ENCODE measurements at regions not wholly inside any gene's neighbourhood (a gene's known extent, or its start where the extent isn't known, plus 50 kb on each side); places are given as distances from the start of the nearest gene placed in this dataset.

DNA sequence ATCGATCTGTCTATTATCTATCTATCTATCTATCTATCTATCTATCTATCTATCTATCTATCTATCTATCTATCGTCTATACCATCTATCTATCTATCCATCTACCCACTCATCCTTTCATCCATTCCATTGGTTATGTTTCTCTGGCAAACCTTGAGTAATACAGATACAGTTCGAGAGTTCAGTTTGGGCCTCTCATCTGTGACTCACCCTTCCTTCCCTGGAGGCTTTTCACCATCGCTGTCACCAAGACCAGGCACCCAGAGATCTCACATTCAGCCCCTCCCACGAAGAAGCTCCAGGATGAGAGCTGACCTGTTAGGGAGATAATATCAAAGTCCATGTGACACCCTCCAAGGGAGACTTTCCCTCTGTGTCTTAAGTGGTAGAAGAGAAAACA is 164.1 kb upstream of the CELF4 start:
- Histone ChIP-seq H3K79me1 (ENCODE audit: low read depth, low read length) (no peaks in the 10 kb centered on the region), H3K27ac (ENCODE audit: low read depth, low read length) (no peak overlapping the region), H3K23me2 (ENCODE audit: low read depth, low read length) (no peaks in the 10 kb centered on the region; the same call in 1 of the 2 replicates), H4K91ac (replicated peaks; ENCODE audit: insufficient read length, low read length) (no peak overlapping the region), H3K9me3 (ENCODE audit: insufficient read depth in 2 of 2, low read depth in 1 of 2, low read length in 1 of 2) (no peaks in the 10 kb centered on the region), H4K20me1 (replicated peaks in 1 of 2; ENCODE audit: control insufficient read depth in 1 of 2, insufficient read depth in 2 of 2, low read length in 2 of 2) (no peaks in the 10 kb centered on the region), H3K9ac (replicated peaks in 1 of 4; ENCODE audit: extremely low read depth in 1 of 4, low read depth in 3 of 4, low read length in 3 of 4) (no peak overlapping the region), H3K4me2 (ENCODE audit: insufficient read depth in 1 of 2, low read depth in 2 of 2, low read length in 2 of 2) (no peak overlapping the region), H3K23ac (ENCODE audit: insufficient read length) (no peak overlapping the region), H2BK120ac (replicated peaks; ENCODE audit: low read depth, low read length) (no peak overlapping the region), H3K4ac (replicated peaks; ENCODE audit: insufficient read length, low read depth, low read length) (no peak overlapping the region), H3K4me1 (replicated peaks in 1 of 4; ENCODE audit: control insufficient read depth in 3 of 4, insufficient read depth in 4 of 4, low read length in 3 of 4) (no peaks in the 10 kb centered on the region), H2AK5ac (ENCODE audit: low read depth, low read length) (no peak overlapping the region), H3K18ac (ENCODE audit: extremely low read depth, low read length) (no peak overlapping the region), H3K56ac (replicated peaks; ENCODE audit: insufficient read length, low read depth, low read length) (no peak overlapping the region), H2BK15ac (ENCODE audit: low read length) (no peak overlapping the region), H3K4me3 (ENCODE audit: extremely low read depth in 1 of 4, insufficient read depth in 2 of 4, low read depth in 3 of 4, low read length in 4 of 4) (no peak overlapping the region), H2BK12ac (ENCODE audit: low read depth, low read length) (no peak overlapping the region), H4K5ac (ENCODE audit: insufficient read length, low read depth, low read length) (no peak overlapping the region), H2BK20ac (ENCODE audit: low read length) (no peak overlapping the region), H3K36me3 (ENCODE audit: control insufficient read depth in 2 of 4, insufficient read depth in 4 of 4, low read length in 3 of 4) (no peaks in the 10 kb centered on the region), H3K14ac (ENCODE audit: insufficient read length) (no peak overlapping the region), H2AFZ (ENCODE audit: low read length) (no peak overlapping the region), H2BK5ac (ENCODE audit: low read depth, low read length) (no peak overlapping the region), H3K27me3 (replicated peaks in 1 of 4; ENCODE audit: control insufficient read depth in 3 of 4, extremely low read depth in 1 of 4, insufficient read depth in 3 of 4, low read length in 3 of 4) (no peaks in the 10 kb centered on the region), H4K8ac (ENCODE audit: extremely low read depth, insufficient read depth, low read length) (no peak overlapping the region), H3K79me2 (ENCODE audit: control insufficient read depth in 1 of 2, insufficient read depth in 2 of 2, low read length in 2 of 2) (no peaks in the 10 kb centered on the region)
- 79 to 100% methylated on average over 1 to 5 of the region's 5 CpGs for WGBS, 2 experiments (ENCODE audit: extremely low coverage in 1 of 2, insufficient coverage in 1 of 2, insufficient read length in 1 of 2, insufficient replicate concordance in 2 of 2, low coverage in 1 of 2, low lambda C conversion rate in 2 of 2, missing lambda C conversion rate in 1 of 2)
- POLR2A ChIA-PET (ENCODE audit: partially characterized antibody), result no interaction called here
- DNase-seq (ENCODE audit: low read depth in 1 of 2, low spot score in 2 of 2) (no peak), FAIRE-seq (no peak)
- CTCF ChIA-PET (ENCODE audit: partially characterized antibody), result no interaction called here
- no peak for TF ChIP-seq KDM4A (IDR thresholded peaks at IDR 0.05; ENCODE audit: low read depth, low read length, severe bottlenecking)
- TF ChIP-seq TCF12 (IDR thresholded peaks at IDR 0.05; ENCODE audit: low read depth, low read length), result no peak
- TF ChIP-seq ASH2L (IDR thresholded peaks at IDR 0.05; ENCODE audit: low read length), result no peak
- TF ChIP-seq, protein P1, sequence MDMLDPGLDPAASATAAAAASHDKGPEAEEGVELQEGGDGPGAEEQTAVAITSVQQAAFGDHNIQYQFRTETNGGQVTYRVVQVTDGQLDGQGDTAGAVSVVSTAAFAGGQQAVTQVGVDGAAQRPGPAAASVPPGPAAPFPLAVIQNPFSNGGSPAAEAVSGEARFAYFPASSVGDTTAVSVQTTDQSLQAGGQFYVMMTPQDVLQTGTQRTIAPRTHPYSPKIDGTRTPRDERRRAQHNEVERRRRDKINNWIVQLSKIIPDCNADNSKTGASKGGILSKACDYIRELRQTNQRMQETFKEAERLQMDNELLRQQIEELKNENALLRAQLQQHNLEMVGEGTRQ (IDR thresholded peaks at IDR 0.05; ENCODE audit: low read length), result no peak
- no peak for TF ChIP-seq SP1 (IDR thresholded peaks at IDR 0.05; ENCODE audit: low read depth, low read length)
- TF ChIP-seq CHD2 (IDR thresholded peaks at IDR 0.05; ENCODE audit: low read length), result no peak

Data from H1 (cell line).